ENCODE measurements at regions not wholly inside any gene's neighbourhood (a gene's known extent, or its start where the extent isn't known, plus 50 kb on each side); places are given as distances from the start of the nearest gene placed in this dataset.

DNA sequence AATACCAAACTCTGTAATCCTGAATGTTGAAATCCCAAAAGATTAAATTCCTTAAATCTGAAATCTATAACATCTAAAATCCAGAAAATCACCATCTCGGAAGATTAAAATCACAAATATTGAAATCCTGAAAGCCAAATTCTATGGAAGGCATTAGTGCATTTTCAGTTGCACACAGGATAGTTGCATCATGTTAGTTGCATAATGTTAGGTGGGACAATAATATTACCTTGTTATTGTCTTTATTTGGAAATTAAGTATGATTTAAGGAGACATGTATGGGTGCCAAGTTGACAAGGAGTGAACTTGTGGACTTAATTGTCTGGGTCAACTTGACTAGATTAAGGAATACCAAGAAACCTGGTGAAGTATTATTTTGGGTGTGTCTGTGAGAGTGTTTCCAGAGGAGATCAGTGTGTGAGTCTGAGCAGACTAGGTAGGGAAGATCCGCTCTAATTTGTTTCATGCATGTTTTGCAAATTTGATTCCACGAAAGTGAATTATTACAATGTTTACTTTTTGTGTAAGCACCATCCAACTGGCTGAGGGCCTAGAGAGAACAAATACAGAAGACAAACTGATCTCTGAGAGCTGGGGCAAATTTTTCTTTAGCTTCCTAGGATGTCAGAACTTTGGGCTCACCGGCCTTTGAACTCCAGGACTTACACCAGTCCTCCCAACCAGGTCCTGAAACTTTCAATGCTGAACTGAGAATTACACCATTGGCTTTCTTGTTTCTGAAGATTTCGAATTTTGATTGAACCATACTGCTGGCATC is 545.1 kb upstream of the IRAK1BP1 start:
- Histone ChIP-seq H3K4me3 (ENCODE audit: low read length) (no peak overlapping the region), H3K27me3 (ENCODE audit: control insufficient read depth in 1 of 2, insufficient read depth in 2 of 2, low read length in 2 of 2) (no peaks in the 10 kb centered on the region), H3K4me1 (ENCODE audit: insufficient read depth, low read length) (no peaks in the 10 kb centered on the region), H3K9me3 (ENCODE audit: control insufficient read depth in 1 of 2, insufficient read depth in 1 of 2, low read length in 2 of 2) (no peaks in the 10 kb centered on the region), H3K27ac (ENCODE audit: low read depth in 1 of 2, low read length in 2 of 2) (no peak overlapping the region), H3K36me3 (ENCODE audit: insufficient read depth, low read length) (no peaks in the 10 kb centered on the region)
- Mint-ChIP-seq H3K27me3 (no peaks in the 10 kb centered on the region), H3K36me3 (ENCODE audit: low read depth) (no peaks in the 10 kb centered on the region), H3K27ac (no peak overlapping the region), H3K9me3 (peaks cover 2% of the 10 kb centered on the region), H3K4me3 (no peak overlapping the region), H3K4me1 (ENCODE audit: low read depth) (no peaks in the 10 kb centered on the region)
- intact Hi-C loops (cut with DNase I, micrococcal nuclease), result no loop called here
- no peak for ATAC-seq (ENCODE audit: poor library complexity)
- TF ChIP-seq, protein P1, sequence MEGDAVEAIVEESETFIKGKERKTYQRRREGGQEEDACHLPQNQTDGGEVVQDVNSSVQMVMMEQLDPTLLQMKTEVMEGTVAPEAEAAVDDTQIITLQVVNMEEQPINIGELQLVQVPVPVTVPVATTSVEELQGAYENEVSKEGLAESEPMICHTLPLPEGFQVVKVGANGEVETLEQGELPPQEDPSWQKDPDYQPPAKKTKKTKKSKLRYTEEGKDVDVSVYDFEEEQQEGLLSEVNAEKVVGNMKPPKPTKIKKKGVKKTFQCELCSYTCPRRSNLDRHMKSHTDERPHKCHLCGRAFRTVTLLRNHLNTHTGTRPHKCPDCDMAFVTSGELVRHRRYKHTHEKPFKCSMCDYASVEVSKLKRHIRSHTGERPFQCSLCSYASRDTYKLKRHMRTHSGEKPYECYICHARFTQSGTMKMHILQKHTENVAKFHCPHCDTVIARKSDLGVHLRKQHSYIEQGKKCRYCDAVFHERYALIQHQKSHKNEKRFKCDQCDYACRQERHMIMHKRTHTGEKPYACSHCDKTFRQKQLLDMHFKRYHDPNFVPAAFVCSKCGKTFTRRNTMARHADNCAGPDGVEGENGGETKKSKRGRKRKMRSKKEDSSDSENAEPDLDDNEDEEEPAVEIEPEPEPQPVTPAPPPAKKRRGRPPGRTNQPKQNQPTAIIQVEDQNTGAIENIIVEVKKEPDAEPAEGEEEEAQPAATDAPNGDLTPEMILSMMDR (IDR thresholded peaks at IDR 0.05), result no peak
- no peak for DNase-seq
- CTCF ChIA-PET, result no interaction called here
- POLR2A ChIA-PET, result no interaction called here

DNA sequence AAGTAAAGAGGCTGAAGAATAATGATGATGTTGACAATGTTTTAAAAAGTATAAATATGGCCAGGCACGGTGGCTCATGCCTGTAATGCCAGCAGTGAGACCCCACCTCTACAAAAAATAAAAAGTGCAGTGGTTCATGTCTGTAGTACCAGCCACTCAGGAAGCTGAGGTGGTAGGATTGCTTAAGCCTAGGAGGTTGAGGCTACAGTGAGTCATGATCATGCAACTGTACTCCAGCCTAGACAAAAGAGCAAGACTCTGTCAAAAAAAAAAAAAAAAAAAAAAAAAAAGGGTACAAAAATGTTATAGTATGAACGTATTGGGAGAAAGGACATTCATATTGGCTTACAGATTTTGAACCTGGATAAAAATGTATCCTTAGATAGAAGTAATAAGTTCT is 543.1 kb upstream of the IRAK1BP1 start:
- no peak overlapping the region for H3K4me3 ChIP-seq (ENCODE audit: low read length)
- H3K27ac ChIP-seq (ENCODE audit: low read depth in 1 of 2, low read length in 2 of 2), result no peak overlapping the region
- H3K27me3 Mint-ChIP-seq, result no peaks in the 10 kb centered on the region
- TF ChIP-seq, protein P1 (IDR thresholded peaks at IDR 0.05), result no peak
- no peaks in the 10 kb centered on the region for H3K36me3 Mint-ChIP-seq (ENCODE audit: low read depth)
- no peaks in the 10 kb centered on the region for H3K4me1 ChIP-seq (ENCODE audit: insufficient read depth, low read length)
- ChIA-PET CTCF (no interaction called here), POLR2A (no interaction called here)
- H3K36me3 ChIP-seq (ENCODE audit: insufficient read depth, low read length), result no peaks in the 10 kb centered on the region
- H3K4me1 Mint-ChIP-seq (ENCODE audit: low read depth), result no peaks in the 10 kb centered on the region
- intact Hi-C loops (cut with DNase I, micrococcal nuclease), result no loop called here
- no peaks in the 10 kb centered on the region for H3K27me3 ChIP-seq (ENCODE audit: control insufficient read depth in 1 of 2, insufficient read depth in 2 of 2, low read length in 2 of 2)
- ATAC-seq (ENCODE audit: poor library complexity), result no peak
- no peak for DNase-seq
- no peaks in the 10 kb centered on the region for H3K9me3 ChIP-seq (ENCODE audit: control insufficient read depth in 1 of 2, insufficient read depth in 1 of 2, low read length in 2 of 2)
- no peak overlapping the region for H3K27ac Mint-ChIP-seq
- peaks cover 4% of the 10 kb centered on the region for H3K9me3 Mint-ChIP-seq
- H3K4me3 Mint-ChIP-seq, result no peak overlapping the region

DNA sequence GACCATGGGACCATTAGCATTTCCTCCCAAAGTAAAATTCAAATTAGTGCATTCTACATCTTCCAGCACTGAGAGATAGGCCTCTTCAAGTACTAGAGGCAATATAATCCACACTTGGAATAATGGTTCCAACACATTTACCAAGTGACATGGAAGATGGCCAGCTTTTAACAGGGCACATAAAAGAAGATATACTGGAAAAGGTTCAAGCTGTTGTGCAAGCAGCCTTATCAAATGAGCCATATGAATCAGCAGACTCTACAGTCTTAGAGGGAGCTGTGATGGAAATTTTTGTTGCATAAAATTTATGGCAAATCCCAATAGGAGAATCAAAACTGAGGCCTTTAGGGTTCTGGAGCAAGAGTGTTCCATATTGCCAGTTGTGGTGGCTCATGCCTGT is 526.6 kb upstream of the IRAK1BP1 start:
- no peak overlapping the region for H3K27ac ChIP-seq (ENCODE audit: low read depth in 1 of 2, low read length in 2 of 2)
- Mint-ChIP-seq H3K36me3 (ENCODE audit: low read depth) (no peaks in the 10 kb centered on the region), H3K9me3 (peaks cover 12% of the 10 kb centered on the region), H3K27ac (no peak overlapping the region), H3K4me3 (no peak overlapping the region), H3K27me3 (no peaks in the 10 kb centered on the region), H3K4me1 (ENCODE audit: low read depth) (no peaks in the 10 kb centered on the region)
- CTCF ChIA-PET, result no interaction called here
- TF ChIP-seq, protein P1 (IDR thresholded peaks at IDR 0.05), result no peak
- POLR2A ChIA-PET, result no interaction called here
- ATAC-seq (ENCODE audit: poor library complexity) (no peak), DNase-seq (no peak)
- H3K36me3 ChIP-seq (ENCODE audit: insufficient read depth, low read length), result no peaks in the 10 kb centered on the region
- intact Hi-C loops (cut with DNase I, micrococcal nuclease), result no loop called here
- H3K9me3 ChIP-seq (ENCODE audit: control insufficient read depth in 1 of 2, insufficient read depth in 1 of 2, low read length in 2 of 2), result peaks cover 0 to 7% of the 10 kb centered on the region in 2 experiments
- H3K4me1 ChIP-seq (ENCODE audit: insufficient read depth, low read length), result no peaks in the 10 kb centered on the region
- H3K4me3 ChIP-seq (ENCODE audit: low read length), result no peak overlapping the region
- no peaks in the 10 kb centered on the region for H3K27me3 ChIP-seq (ENCODE audit: control insufficient read depth in 1 of 2, insufficient read depth in 2 of 2, low read length in 2 of 2)

Data from CD4-positive, alpha-beta T cell (primary cell).